ENCODE measurements at regions not wholly inside any gene's neighbourhood (a gene's known extent, or its start where the extent isn't known, plus 50 kb on each side); places are given as distances from the start of the nearest gene placed in this dataset.
"Not testable (repeated sequence)": the region's sequence is repeated elsewhere in the genome, so short reads cannot be mapped to it uniquely, and the experiment has no call there.

DNA sequence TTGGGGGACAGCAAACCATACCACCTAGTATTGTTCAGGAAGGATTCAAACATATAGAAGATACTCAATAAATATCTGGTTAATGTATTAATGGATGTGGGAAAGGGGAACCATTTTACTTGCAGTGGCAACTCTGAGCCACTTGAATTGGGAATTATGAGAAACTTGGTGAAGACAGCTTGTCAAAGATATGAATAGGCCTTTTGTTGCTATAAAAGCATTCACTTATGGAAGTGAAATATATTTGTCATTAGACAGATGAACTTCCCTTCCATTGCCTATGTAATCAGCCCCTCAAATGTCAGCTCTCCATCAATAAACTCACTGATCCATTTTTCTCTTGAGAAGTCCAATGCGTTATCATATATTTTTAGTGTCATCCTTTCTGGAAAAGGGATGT lies 56.1 kb downstream of the GPR85 start:
- no peak for DNase-seq (ENCODE audit: low spot score)

DNA sequence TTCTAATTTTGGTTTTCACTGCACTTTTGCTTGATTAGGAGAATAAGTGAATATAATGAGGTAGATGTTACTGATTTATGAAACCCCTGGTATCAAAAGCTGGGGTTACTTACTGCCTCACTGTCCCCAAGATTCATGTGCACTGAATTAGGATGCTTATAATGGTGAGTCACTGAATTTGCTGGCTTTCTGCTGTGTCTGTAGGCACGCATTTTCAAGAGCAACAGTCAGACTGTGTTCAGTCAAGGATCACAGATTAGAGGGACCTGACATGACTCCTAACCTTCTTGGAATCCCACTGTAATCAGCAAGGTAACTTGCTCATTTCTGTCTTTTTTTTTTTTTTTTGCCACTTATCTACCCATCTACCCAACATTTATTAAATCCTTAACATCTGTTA lies 59.7 kb downstream of the GPR85 start:
- peak; percentile 27 for DNase-seq (ENCODE audit: low spot score)

DNA sequence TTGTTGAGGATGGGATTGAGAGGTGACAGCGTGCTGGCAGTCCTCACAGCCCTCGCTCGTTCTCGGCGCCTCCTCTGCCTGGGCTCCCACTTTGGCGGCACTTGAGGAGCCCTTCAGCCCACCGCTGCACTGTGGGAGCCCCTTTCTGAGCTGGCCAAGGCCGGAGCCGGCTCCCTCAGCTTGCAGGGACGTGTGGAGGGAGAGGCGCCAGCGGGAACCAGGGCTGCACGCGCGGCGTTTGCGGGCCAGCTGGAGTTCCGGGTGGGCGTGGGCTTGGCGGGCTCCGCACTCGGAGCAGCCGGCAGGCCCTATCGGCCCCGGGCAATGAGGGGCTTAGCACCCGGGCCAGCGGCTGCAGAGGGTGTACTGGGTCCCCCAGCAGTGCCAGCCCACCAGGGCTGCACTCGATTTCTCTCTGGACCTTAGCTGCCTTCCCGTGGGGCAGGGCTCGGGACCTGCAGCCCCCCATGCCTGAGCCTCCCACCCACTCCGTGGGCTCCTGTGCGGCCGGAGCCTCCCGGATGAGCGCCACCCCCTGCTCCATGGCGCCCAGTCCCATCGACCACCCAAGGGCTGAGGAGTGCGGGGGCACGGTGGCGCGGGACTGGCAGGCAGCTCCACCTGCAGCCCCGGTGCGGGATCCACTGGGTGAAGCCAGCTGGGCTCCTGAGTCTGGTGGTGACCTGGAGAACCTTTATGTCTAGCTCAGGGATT lies 69.3 kb downstream of the GPR85 start:
- not testable (repeated sequence) for DNase-seq (ENCODE audit: low spot score)

DNA sequence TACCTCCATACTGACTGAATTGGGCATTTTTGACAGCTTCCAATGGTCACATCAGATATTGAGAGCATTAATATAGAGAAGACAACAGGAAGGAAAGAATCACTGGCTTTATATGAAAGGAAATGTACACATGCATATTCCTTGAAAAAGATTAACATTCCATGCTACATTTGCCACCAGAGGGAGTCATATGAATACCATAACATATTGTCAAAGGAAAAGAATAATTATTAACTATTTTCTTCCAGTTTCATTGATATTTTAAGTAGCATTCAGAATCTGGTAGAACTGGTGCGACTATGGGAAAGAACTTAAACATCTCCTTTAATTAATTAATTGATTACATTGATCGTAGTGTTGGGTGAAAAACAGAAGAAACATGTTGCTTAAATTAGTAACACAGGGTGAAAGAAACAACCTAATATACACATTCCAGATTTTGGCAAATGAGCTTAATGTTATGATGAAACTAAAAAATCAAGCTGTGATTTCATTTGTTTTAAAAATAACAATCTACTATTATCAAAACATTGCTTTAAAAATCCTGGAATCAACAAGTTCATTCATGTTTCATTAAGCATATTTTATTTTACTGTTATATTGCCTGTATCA lies 71.5 kb downstream of the GPR85 start:
- DNase-seq (ENCODE audit: low spot score): peak; percentile 41

DNA sequence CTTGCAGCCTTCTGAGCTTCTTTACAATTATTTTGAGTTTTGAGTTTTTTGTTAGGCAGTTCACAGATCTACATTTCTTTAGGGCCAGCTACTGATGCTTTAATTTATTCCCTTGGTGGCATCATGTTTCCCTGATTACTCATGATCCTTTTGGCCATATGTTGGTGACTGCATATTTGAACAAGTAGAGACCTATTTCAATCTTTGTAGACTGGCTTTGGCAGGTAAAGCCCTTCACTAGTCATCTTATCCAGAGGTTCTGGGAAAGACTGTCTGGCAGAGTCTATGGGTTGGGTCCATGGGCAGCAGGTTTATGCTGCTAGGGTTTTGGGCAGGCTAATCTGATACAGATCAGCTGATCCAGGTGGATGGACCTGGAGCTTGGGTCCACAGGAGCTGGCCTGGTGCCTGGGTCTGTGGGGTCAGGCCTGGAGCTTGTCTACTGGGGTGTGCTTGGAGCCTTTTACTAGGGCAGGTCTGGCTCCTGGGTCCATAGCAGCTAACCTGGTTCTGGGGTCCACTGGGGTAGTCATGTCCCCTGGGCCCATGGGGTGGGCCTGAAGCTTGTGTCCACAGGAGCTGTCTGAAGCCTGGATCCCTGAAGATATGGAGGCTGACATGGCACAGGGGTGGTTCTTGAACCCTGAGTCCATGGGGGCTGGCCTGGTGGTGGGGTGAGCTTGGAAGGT lies 72.7 kb downstream of the GPR85 start:
- no peak for DNase-seq (ENCODE audit: low spot score)

DNA sequence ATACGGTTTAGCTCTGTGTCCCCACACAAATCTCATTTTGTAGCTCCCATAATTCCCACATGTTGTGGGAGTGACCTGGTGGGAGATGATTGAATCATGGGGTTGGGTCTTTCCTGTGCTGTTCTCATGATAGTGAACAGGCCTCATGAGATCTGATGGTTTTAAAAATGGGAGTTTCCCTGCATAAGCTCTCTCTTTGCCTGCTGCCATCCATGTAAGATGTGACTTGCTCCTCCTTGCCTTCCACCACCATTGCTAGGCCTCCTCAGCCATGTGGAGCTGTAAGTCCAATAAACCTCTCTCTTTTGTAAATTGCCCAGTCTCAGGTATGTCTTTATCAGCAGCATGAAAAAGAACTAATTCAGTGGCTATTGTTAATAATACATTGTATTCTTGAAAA lies 73.8 kb downstream of the GPR85 start:
- DNase-seq (ENCODE audit: low spot score): not testable (repeated sequence)

DNA sequence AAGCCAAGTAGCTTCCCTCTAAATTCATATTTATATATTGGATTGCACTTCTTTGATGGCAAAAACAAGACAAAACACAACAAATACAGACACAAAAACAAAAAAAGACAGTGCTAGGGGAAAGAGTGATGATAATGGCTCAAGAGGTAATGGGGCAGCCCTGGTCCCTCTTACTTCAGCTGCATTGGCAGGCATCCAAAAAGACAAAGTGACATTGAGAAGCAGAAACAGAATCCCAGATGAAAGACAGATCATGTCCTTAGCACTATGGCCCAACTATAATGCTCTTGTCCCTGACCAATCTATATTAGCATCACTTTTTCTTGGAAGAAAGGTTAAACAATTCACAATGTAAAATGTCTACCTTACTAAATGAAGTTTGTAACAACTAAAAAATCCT lies 76.2 kb downstream of the GPR85 start:
- no peak for DNase-seq (ENCODE audit: low spot score)

DNA sequence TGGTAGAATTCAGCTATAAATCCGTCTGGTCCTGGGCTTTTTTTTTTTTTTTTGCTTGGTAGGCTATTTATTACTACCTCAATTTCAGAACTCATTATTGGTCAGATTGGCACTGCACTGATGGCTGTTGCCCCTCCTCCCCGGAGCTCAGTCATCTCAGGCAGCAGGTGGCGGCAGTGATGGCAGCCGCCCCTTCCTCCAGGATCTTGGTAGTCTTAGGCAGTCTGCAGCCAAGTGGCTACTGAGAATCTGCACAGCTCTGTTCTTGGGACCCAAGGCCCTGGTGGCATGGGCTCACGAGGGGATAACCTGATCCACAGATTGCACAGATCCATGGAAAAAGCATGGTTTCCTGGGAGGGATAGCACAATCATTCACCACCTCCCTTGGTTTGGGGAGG lies 77.9 kb downstream of the GPR85 start:
- DNase-seq (ENCODE audit: low spot score): no peak

DNA sequence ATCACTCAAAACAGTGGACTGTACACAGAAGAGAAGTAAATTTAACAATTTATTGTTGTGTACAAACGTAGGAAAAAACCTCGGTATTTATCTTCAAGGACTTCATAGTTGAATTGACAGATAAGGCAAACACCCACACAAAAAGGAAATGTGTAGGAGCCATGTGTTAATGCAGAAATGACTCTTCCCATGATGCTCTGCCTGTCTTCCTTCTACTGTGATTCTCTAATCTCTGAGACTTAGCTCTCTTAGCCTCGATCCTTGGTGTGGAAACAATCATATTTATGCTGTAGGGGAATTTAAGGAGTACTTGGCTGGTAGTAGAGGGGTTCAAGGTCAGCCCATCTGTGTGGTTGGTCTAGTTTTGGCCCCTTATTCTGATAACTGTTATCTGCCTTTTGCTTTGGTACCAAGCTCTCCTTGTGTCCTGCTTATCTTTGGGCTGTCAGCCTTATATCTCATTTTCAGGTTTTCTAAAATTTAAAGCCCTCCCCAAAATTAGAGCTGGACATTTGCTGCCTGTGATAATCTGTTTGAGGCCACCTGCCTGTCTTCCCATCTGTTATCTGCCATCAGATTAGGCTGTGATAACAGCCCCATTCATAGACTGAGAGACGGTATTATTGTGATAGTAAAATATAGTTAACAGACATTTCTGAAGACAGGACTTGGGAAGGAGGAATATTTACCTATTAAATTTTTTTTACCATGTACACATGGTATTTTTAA lies 81.7 kb downstream of the GPR85 start:
- DNase-seq (ENCODE audit: low spot score): no peak

DNA sequence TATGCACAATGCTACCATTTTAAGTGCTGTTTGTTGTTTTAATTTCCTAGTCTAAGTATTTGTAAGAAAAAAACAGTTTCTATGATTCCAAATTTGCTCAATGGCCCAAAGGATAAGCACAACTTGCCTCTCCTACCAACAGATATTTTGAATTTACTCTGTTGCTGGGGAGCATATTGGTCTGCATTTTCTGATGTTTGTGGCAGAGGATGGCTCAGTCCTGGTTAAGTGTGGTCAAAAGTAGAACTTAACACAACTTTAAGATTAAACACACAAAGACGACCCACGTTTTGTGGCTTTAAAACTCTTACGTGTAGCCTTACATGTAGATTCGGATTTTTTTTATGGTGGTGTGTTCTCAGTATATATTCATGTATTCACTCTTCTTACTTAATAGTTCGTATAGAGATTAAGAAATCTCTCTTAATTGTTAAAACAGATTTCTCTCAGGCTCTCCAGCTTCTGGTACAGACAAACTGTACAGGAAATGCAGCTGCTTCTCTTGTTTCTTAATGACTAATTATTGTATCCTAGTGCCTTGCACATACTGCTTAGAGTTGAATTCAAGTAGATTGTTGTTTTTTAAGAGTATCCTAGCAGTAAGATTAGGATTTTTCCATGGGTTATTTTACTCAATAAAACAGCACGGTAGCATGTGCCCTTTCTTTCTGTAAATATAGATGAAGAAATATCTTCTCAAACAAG lies 86.2 kb downstream of the GPR85 start:
- DNase-seq (ENCODE audit: low spot score): no peak

DNA sequence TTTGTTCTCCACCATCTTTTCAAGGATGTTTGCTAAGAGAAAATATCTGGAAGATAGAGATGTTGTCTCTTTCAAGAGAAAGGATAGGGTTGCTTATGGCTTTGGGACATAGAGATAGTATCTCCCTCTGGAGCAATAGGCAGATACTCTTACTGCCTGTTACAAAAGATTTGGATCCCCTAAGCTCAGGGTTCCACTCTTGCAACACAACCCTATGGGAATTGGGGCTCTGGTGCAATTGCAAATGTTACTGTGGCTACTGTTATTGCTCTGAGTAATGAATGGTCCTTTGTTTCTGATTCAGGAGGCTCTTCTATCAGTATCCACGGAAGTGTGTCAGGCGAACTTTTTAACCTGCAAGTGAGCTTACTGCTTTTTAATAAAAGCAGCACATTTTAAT lies 88.8 kb downstream of the GPR85 start:
- no peak for DNase-seq (ENCODE audit: low spot score)

DNA sequence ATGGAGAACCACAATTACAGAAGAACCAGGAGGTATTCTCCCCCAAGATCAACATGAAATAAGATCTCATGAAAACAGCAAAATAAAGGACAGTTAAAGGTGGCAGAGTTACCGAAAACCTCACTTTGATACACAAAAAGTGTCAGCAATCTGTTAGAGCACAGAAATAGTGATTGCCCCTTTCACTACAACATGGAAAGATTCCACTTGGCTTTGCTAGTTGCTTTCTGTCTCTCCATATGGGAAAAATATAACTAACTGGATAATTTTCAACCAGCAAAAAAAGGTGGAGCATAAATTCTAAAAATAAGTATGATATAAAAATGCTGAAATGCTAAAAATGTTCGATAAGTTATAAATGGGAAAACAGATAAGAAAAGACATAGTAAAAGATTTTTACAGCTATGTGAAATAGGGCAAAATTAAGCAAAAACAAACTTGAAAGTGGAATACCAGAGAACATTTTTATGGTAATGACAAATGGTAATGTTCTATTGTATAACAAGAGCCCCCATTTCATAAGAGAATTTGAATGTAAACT lies 90.2 kb downstream of the GPR85 start:
- DNase-seq (ENCODE audit: low spot score): no peak

DNA sequence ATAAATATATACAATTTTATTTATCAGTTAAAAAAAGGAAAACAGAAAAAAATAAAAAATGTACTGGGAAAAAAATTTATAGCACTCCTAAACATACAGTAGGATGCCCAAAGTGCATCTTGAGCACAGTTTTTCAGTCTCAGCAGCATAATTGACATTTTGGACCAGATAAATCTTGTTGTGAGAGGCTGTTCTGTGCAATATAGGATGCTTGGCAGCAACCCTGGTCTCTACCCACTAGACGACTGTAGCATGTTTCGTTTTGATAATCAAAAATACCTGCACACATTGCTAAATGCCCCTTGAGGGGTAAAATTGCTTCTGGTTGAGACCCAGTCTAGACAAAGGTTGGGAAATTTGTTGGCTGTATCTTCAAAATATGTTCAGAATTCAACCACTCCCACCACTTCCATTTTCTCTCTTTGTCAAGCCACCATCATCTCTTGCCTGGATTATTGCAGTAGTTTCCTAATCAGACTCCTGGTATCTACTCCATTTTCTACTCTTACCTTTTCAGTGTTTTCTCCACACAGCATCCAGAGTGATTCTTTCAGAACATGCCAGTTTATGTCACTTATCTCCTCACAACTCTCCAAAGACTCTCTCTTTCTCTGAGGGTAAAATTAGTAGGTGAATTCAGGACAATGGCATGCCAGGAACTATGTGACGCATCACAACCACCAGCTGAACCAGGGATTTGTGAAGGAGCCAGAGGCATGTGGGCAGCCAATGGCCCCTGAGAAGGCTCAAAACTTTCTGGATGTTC lies 91.4 kb downstream of the GPR85 start:
- peak; percentile 50 for DNase-seq (ENCODE audit: low spot score)

DNA sequence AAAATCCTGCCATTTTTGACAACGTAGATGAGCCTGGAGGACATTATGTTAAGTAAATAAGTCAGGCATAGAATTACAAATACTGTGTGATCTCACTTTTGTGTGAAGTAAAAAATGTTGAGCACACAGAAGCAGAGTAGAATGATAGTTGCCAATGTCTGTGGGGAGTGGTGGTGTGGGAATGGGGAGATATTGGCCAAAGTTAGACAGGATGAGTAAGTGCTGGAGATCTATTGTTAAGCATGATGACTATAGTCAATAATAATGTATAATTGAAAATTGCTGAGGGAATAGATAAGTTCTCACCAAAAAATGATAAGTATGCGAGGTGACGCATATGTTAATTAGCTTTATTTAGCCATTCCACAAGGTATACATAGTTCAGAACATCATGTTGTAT lies 92.0 kb downstream of the GPR85 start:
- no peak for DNase-seq (ENCODE audit: low spot score)

DNA sequence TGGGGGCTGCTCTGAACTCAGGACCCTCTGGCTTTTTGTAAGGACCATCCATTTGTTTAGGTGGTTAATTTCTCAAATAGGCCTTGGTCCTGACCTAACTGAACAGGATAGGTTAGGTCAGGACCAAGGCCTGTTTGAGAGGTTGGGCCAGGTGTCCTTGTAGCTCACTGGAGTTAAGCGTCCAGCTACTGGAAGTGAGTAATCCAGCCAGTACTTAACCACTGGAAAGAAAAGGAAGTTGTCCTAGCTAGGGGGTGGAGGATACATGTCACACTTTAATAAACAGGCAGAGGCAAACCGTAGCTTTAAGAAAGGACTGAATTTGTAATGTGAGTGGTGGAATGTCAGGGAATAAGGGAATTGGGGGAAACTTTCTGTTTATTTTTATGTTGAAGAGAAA lies 96.0 kb downstream of the GPR85 start:
- DNase-seq (ENCODE audit: low spot score): no peak

DNA sequence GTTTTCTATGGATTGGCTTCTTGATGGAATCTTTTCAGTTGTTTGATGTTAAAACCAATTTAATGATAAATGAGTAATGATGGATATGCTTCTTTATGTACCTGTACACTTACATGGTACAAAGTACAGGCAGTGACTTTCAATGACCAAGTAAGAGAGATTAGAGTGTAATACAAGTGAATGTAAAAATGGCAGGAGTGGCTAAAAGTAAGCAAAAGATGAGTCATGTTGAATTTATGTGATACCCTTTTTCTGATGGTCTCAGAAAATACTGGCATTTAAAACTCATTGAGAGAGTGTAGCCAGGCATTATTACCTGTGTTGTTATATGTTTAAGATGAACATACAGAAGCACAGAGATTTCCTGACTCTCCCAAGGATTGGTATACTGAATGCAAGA lies 97.1 kb downstream of the GPR85 start:
- no peak for DNase-seq (ENCODE audit: low spot score)

DNA sequence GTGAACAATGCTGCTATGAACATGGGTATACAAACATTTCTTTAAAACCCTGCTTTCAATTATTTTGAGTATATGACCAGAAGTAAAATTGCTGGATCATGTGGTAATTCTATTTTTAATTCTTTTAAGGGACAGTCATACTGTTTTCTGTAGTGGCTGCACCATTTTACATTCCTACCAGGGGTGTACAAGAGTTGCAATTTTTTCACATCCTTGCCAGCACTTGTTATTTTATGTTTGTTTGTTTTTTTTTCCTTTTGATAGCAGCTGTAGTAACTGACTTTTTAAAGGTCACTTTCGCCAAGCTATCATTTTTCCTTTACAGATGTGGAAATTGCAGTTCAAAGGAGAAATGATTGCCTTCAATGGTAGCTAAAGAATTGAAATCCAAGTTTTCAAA lies 99.5 kb downstream of the GPR85 start:
- DNase-seq (ENCODE audit: low spot score): no peak

DNA sequence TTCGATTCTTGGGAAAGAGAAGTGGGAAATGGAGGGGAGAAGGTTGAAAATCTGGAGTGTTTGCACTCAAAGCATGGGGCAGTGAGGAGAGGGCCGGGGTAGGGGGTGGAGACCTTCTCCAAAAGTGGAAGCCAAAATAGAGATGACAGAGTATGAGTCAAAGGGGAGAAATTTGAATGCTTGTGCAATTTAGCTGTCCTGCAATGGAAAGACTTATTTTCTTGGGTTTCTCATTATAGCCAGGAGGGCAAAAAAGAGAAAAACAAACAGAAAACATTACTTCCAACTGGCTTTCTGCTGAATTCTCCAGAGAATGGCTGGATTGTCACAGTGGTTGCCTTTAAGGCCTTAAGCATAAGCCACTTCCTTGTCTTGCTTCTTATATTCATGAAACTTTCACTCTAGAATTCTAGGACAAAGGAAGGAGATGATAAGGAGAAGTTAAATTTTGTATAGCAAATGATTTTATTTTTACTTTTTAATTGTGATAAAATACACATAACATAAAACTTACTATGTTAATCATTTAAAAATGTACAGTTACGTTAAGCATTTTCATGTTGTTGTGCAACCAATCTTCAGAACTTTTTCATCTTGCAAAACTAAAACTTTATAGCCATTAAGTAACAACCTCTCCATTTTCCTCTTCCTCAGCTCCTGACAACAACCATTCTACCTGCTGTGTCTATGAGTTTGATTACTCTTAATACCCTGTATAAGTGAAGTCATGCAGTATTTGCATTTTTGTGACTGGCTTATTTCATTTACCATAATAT lies 100.2 kb downstream of the GPR85 start:
- peak; percentile 26 for DNase-seq (ENCODE audit: low spot score)

DNA sequence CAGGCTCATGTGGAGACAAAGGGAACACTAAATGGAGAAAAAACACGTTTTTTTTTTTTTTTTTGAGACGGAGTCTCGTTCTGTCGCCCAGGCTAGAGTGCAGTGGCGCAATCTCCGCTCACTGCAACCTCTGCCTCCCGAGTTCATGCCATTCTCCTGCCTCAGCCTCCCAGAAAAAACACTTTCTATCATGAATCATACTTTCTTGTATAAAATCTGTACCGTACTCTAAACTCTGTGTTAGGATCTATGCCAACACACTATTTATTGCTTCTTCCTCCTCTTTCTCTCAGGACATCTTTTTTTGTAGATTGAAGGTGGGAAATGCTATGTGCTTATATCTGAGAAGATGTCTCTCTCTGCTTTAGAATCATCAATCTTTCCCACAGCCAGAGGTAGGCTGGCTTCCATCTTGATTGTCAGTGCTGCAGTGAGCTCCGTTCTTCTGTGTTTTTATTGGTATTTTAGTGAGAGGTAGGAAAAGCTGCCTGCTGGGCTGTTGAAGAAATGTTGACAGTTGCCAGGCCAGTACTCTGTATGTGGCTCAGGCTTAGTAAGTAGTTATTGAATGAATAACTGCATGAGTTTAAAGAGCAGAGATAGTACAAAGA lies 101.1 kb downstream of the GPR85 start:
- peak; percentile 11 for DNase-seq (ENCODE audit: low spot score)
